IMR-90 (cell line): ENCODE measurements at regions not wholly inside any gene's neighbourhood (a gene's known extent, or its start where the extent isn't known, plus 50 kb on each side); places are given as distances from the start of the nearest gene placed in this dataset.

Experiments used
- ATAC-seq: fragments of 200-7000 bp; cut with Tn5 transposase; 2 replicates; pipeline ENCODE4 v1.9.1; 2020; ENCODE audit warnings: low read depth, mild to moderate bottlenecking, moderate library complexity
- BruUV-seq: library from RNA; stranded (reverse); fragments of 400-500 nt; replicated peaks from 2 replicates; lab custom pipeline; 2021; lab: Mats Ljungman, UMichigan
- CTCF ChIA-PET: fragments of 300-600 bp; formaldehyde crosslinking; extraction: SDS; loops from one replicate; lab custom pipeline; 2021; ENCODE audit warnings: antibody characterized with exemption; lab: Yijun Ruan, JAX
- POLR2A ChIA-PET: fragments of 300-600 bp; sonication (Branson Sonifier 250); formaldehyde crosslinking; loops from one replicate; lab custom pipeline; 2022; ENCODE audit warnings: antibody characterized with exemption; ENCODE audit not compliant: unreplicated experiment; lab: Charles Lee
- DNase-seq: peaks from one replicate; pipeline ENCODE4 v3.0.0; 2013
- H2AFZ ChIP-seq: replicated peaks from 2 replicates; pipeline ENCODE3; 2013; ENCODE audit warnings: low read length, mild to moderate bottlenecking; ENCODE audit not compliant: poor library complexity
- H2AK5ac ChIP-seq: 2 replicates; pipeline ENCODE4 v1.6.1; 2013; ENCODE audit warnings: low read depth, low read length, inconsistent platforms
- H2AK9ac ChIP-seq: replicated peaks from 2 replicates; pipeline ENCODE3; 2013; ENCODE audit warnings: mild to moderate bottlenecking, low read depth, low read length, moderate library complexity; ENCODE audit not compliant: poor library complexity
- H2BK120ac ChIP-seq: 2 replicates; pipeline ENCODE4 v1.6.1; 2013; ENCODE audit warnings: low read depth, low read length, inconsistent platforms
- H2BK15ac ChIP-seq: 3 replicates; pipeline ENCODE4 v1.6.1; 2013; ENCODE audit warnings: low read depth, low read length, inconsistent platforms
- H2BK20ac ChIP-seq: 2 replicates; pipeline ENCODE4 v1.6.1; 2013; ENCODE audit warnings: low read depth, mild to moderate bottlenecking, inconsistent platforms, low read length, moderate library complexity
- H2BK5ac ChIP-seq: 2 replicates; pipeline ENCODE4 v1.6.1; 2013; ENCODE audit warnings: mild to moderate bottlenecking, low read depth, low read length, inconsistent platforms; ENCODE audit not compliant: poor library complexity, severe bottlenecking
- H3K14ac ChIP-seq: replicated peaks from 2 replicates; pipeline ENCODE4 v1.6.1; 2013; ENCODE audit warnings: low read depth, low read length, inconsistent platforms
- H3K18ac ChIP-seq: 2 replicates; pipeline ENCODE4 v1.6.1; 2013; ENCODE audit warnings: low read depth, low read length, control low read depth
- H3K23ac ChIP-seq: 2 replicates; pipeline ENCODE4 v1.6.1; 2013; ENCODE audit warnings: low read depth, low read length, inconsistent platforms
- H3K27ac ChIP-seq: 2 replicates; pipeline ENCODE4 v1.5.1; 2013; ENCODE audit warnings: mild to moderate bottlenecking, control low read depth, low read length; ENCODE audit not compliant: insufficient read depth
- H3K27me3 ChIP-seq: 2 replicates; pipeline ENCODE4 v1.6.1; 2013; ENCODE audit warnings: low read length; ENCODE audit not compliant: control insufficient read depth, insufficient read depth
- H3K36me3 ChIP-seq: 2 replicates; pipeline ENCODE4 v1.6.1; 2013; ENCODE audit warnings: low read length, mixed read lengths; ENCODE audit not compliant: control insufficient read depth, insufficient read depth
- H3K4ac ChIP-seq: 2 replicates; pipeline ENCODE4 v1.6.1; 2013; ENCODE audit warnings: low read depth, low read length, inconsistent platforms
- H3K4me1 ChIP-seq: 2 replicates; pipeline ENCODE4 v1.6.1; 2013; ENCODE audit warnings: low read length, mixed read lengths; ENCODE audit not compliant: control insufficient read depth, insufficient read depth
- H3K4me2 ChIP-seq: 2 replicates; pipeline ENCODE4 v1.6.1; 2013; ENCODE audit warnings: low read depth, mild to moderate bottlenecking, control low read depth, low read length, moderate library complexity
- H3K4me3 ChIP-seq: 2 replicates; pipeline ENCODE4 v1.5.1; 2013; ENCODE audit warnings: low read depth, mild to moderate bottlenecking, control low read depth, low read length, moderate library complexity; ENCODE audit not compliant: insufficient read depth
- H3K56ac ChIP-seq: 2 replicates; pipeline ENCODE4 v1.6.1; 2013; ENCODE audit warnings: low read length, inconsistent platforms; ENCODE audit not compliant: insufficient read depth; ENCODE audit errors: extremely low read depth
- H3K79me1 ChIP-seq, 2 experiments: 2 replicates each; pipeline ENCODE4 v1.6.1; 2013; ENCODE audit warnings: low read length in 2 of 2, inconsistent platforms in 1 of 2, low read depth in 1 of 2
- H3K9ac ChIP-seq: 2 replicates; pipeline ENCODE4 v1.6.1; 2013; ENCODE audit warnings: low read depth, low read length, control low read depth
- H3K9me1 ChIP-seq: 2 replicates; pipeline ENCODE4 v1.6.1; 2013; ENCODE audit warnings: low read length, inconsistent platforms; ENCODE audit not compliant: insufficient read depth
- H3K9me3 ChIP-seq: 2 replicates; pipeline ENCODE4 v1.6.1; 2013; ENCODE audit warnings: low read length; ENCODE audit not compliant: control insufficient read depth, insufficient read depth
- H4K20me1 ChIP-seq: 2 replicates; pipeline ENCODE4 v1.6.1; 2013; ENCODE audit warnings: low read length, inconsistent platforms; ENCODE audit not compliant: insufficient read depth
- H4K5ac ChIP-seq: 2 replicates; pipeline ENCODE4 v1.6.1; 2013; ENCODE audit warnings: mild to moderate bottlenecking, low read depth, low read length, control low read depth
- H4K8ac ChIP-seq, 2 experiments: 2 replicates each; pipeline ENCODE4 v1.6.1; 2013; ENCODE audit warnings: low read depth in 2 of 2, low read length in 2 of 2, control low read depth in 1 of 2, inconsistent platforms in 1 of 2
- H4K91ac ChIP-seq: 2 replicates; pipeline ENCODE4 v1.6.1; 2013; ENCODE audit warnings: low read depth, low read length, inconsistent platforms; ENCODE audit not compliant: insufficient read depth
- CEBPB ChIP-seq: IDR thresholded peaks from 2 replicates; pipeline ENCODE4 v1.6.1; 2012; ENCODE audit warnings: low read depth, low read length, improper control_type of control experiment
- ELK1 ChIP-seq: fragments of 150-350 bp; IDR thresholded peaks from 2 replicates; pipeline ENCODE4 v1.6.1; 2016; ENCODE audit warnings: low read depth, mild to moderate bottlenecking, low read length, moderate library complexity, borderline replicate concordance
- FOS ChIP-seq: fragments of 150-350 bp; IDR thresholded peaks from 2 replicates; pipeline ENCODE4 v1.6.1; 2016; ENCODE audit warnings: low read depth, low read length
- MAZ ChIP-seq: IDR thresholded peaks from 2 replicates; pipeline ENCODE4 v1.6.1; 2012; ENCODE audit warnings: low read depth, mild to moderate bottlenecking, low read length, improper control_type of control experiment, moderate library complexity, borderline replicate concordance
- MXI1 ChIP-seq: IDR thresholded peaks from 2 replicates; pipeline ENCODE4 v1.6.1; 2012; ENCODE audit warnings: low read depth, mild to moderate bottlenecking, low read length, moderate library complexity, borderline replicate concordance
- RAD21 ChIP-seq: IDR thresholded peaks from 2 replicates; pipeline ENCODE4 v1.6.1; 2012; ENCODE audit warnings: low read length, improper control_type of control experiment
- RFX5 ChIP-seq: IDR thresholded peaks from 2 replicates; pipeline ENCODE4 v1.8.0; 2012; ENCODE audit warnings: low read depth, mild to moderate bottlenecking, low read length, moderate library complexity
- WGBS, 2 experiments: methylation state at CpG; one replicate each; pipeline versions ENCODE4 v1.1.5 to v1.1.7; 2013; ENCODE audit warnings: missing lambda C conversion rate in 2 of 2; ENCODE audit not compliant: insufficient read length in 1 of 2; ENCODE audit errors: extremely low coverage in 2 of 2; 5-methylcytosine and 5-hydroxymethylcytosine counted together
- dilution Hi-C: fragments of 300-500 bp; cut with HindIII; formaldehyde crosslinking; loops from one replicate; pipeline ENCODE4 v1.14.3; 2018; ENCODE audit warnings: low sequenced_read_pairs; ENCODE audit not compliant: unreplicated experiment
- in situ Hi-C: fragments of 300-500 bp; cut with MboI; formaldehyde crosslinking; loops from 3 replicates; pipeline ENCODE4 v1.14.3; 2019; ENCODE audit warnings: low sequenced_read_pairs, inconsistent platforms, mixed read lengths
- intact Hi-C: fragments of 100-400 bp; cut with micrococcal nuclease; formaldehyde crosslinking; loops from 2 replicates; pipeline ENCODE4 v1.10.0; 2022

- no peak for TF ChIP-seq ELK1
- no peak; the same call in 1 of the 2 replicates for TF ChIP-seq RAD21
Observed at GRCh38 chr1:222370081-222370912, 177.6 kb downstream of the HHIPL2 start (continued).

GRCh38 chr1:222369148-222369547 is 178.8 kb downstream of the HHIPL2 start:
- peaks cover 30% of the 10 kb centered on the region for H3K4me1 ChIP-seq
- POLR2A ChIA-PET, result no interaction called here
- H3K36me3 ChIP-seq, result no peaks in the 10 kb centered on the region
- no peaks in the 10 kb centered on the region for H3K27me3 ChIP-seq
- WGBS, 2 experiments, result 80% methylated on average over 2 of the region's 12 CpGs; no CpG with 5 or more reads in 1 of the 2 experiments
- H3K79me1 ChIP-seq, result no peaks in the 10 kb centered on the region
- CTCF ChIA-PET, result no interaction called here
- peak overlapping the region; percentile 98 for H3K4ac ChIP-seq
- 0 out of 2 replicates have a peak overlapping the region, but pooled peaks have one; percentile 93 for H3K14ac ChIP-seq
- no peak overlapping the region for H3K27ac ChIP-seq
- intact Hi-C loops, result no loop called here
- peak overlapping the region; percentile 95; the same call in 2 of the 3 replicates for H2BK15ac ChIP-seq
- H3K9me1 ChIP-seq, result peaks cover 25% of the 10 kb centered on the region
- in situ Hi-C loops, result no loop called here
- peak overlapping the region; percentile 92 for H2BK120ac ChIP-seq
- H4K5ac ChIP-seq, result no peak overlapping the region
- no peaks in the 10 kb centered on the region for H3K9me3 ChIP-seq
- peak overlapping the region; percentile 97 for H2BK5ac ChIP-seq
- H3K4me2 ChIP-seq, result no peak overlapping the region
- peak overlapping the region; percentile 99; the same call in 1 of the 2 replicates for H2BK20ac ChIP-seq
- TF ChIP-seq MXI1 (no peak), FOS (no peak), MAZ (no peak), RFX5 (no peak), CEBPB (no peak)
- no peak overlapping the region for H3K9ac ChIP-seq
- H3K56ac ChIP-seq, result no peak overlapping the region
- no peaks in the 10 kb centered on the region for H4K20me1 ChIP-seq
- H3K18ac ChIP-seq, result no peak overlapping the region
- no peak overlapping the region for H3K4me3 ChIP-seq
- no peak overlapping the region for H3K23ac ChIP-seq
- ATAC-seq (no peak), DNase-seq (no peak)
- H2AK9ac ChIP-seq, result no peak overlapping the region
- peak overlapping the region; percentile 11; the same call in 1 of the 2 replicates for H4K91ac ChIP-seq
- BruUV-seq, result no TSS peak
- H2AFZ ChIP-seq, result no peak overlapping the region
- peak overlapping the region; percentile 84 for H2AK5ac ChIP-seq
- dilution Hi-C loops, result no loop called here
- H4K8ac ChIP-seq, result peak overlapping the region; percentile 78 to 92; a peak in 1 of 4 replicates
